WERI-Rb-1 (cell line): ENCODE measurements at regions not wholly inside any gene's neighbourhood (a gene's known extent, or its start where the extent isn't known, plus 50 kb on each side); places are given as distances from the start of the nearest gene placed in this dataset.

Experiments used
- DNase-seq: peaks from one replicate; pipeline ENCODE4 v3.0.0-alpha.2; 2020
- H3K27ac ChIP-seq: fragments of 250-450 bp; sonication (Bioruptor Pico); 2 replicates; pipeline ENCODE4 v1.5.1; 2020; ENCODE audit warnings: mild to moderate bottlenecking, moderate library complexity
- H3K27me3 ChIP-seq: fragments of 250-450 bp; sonication (Bioruptor Pico); 2 replicates; pipeline ENCODE4 v1.5.1; 2021; ENCODE audit warnings: mild to moderate bottlenecking, low read depth, moderate library complexity; ENCODE audit not compliant: insufficient read depth, severe bottlenecking
- H3K36me3 ChIP-seq: fragments of 250-450 bp; sonication (Bioruptor Pico); 2 replicates; pipeline ENCODE4 v1.5.1; 2020; ENCODE audit warnings: mild to moderate bottlenecking, moderate library complexity
- H3K4me3 ChIP-seq: 2 replicates; pipeline ENCODE4 v1.5.1; 2011; ENCODE audit warnings: low read depth, mild to moderate bottlenecking, control low read depth, low read length
- H3K9me3 ChIP-seq: fragments of 250-450 bp; sonication (Bioruptor Pico); 2 replicates; pipeline ENCODE4 v1.5.1; 2021; ENCODE audit warnings: mild to moderate bottlenecking, moderate library complexity; ENCODE audit not compliant: severe bottlenecking
- TF ChIP-seq, protein P1 (sequence below): IDR thresholded peaks from 2 replicates; pipeline ENCODE4 v1.5.1; 2011; ENCODE audit warnings: low read depth, mild to moderate bottlenecking, control low read depth, inconsistent platforms, low read length

GRCh38 chr9:90310521-90310876, 332.1 kb downstream of the DIRAS2 start:
- no peaks in the 10 kb centered on the region for H3K27me3 ChIP-seq
- H3K27ac ChIP-seq: no peak overlapping the region
- H3K4me3 ChIP-seq: no peak overlapping the region
- H3K36me3 ChIP-seq: no peaks in the 10 kb centered on the region
- no peak for DNase-seq
- no peaks in the 10 kb centered on the region for H3K9me3 ChIP-seq
- TF ChIP-seq, protein P1, sequence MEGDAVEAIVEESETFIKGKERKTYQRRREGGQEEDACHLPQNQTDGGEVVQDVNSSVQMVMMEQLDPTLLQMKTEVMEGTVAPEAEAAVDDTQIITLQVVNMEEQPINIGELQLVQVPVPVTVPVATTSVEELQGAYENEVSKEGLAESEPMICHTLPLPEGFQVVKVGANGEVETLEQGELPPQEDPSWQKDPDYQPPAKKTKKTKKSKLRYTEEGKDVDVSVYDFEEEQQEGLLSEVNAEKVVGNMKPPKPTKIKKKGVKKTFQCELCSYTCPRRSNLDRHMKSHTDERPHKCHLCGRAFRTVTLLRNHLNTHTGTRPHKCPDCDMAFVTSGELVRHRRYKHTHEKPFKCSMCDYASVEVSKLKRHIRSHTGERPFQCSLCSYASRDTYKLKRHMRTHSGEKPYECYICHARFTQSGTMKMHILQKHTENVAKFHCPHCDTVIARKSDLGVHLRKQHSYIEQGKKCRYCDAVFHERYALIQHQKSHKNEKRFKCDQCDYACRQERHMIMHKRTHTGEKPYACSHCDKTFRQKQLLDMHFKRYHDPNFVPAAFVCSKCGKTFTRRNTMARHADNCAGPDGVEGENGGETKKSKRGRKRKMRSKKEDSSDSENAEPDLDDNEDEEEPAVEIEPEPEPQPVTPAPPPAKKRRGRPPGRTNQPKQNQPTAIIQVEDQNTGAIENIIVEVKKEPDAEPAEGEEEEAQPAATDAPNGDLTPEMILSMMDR: no peak

GRCh38 chr9:90311811-90312210, 330.8 kb downstream of the DIRAS2 start:
- Histone ChIP-seq H3K36me3 (no peaks in the 10 kb centered on the region), H3K4me3 (no peak overlapping the region), H3K27ac (no peak overlapping the region), H3K9me3 (no peaks in the 10 kb centered on the region), H3K27me3 (no peaks in the 10 kb centered on the region)
- no peak for DNase-seq
- TF ChIP-seq, protein P1: no peak

- Histone ChIP-seq H3K36me3 (no peaks in the 10 kb centered on the region), H3K4me3 (no peak overlapping the region), H3K9me3 (no peaks in the 10 kb centered on the region), H3K27ac (no peak overlapping the region), H3K27me3 (no peaks in the 10 kb centered on the region)
- DNase-seq: no peak
- TF ChIP-seq, protein P1: no peak
These were observed 320.3 kb downstream of the DIRAS2 start for GRCh38 chr9:90322296-90322695.

DNA sequence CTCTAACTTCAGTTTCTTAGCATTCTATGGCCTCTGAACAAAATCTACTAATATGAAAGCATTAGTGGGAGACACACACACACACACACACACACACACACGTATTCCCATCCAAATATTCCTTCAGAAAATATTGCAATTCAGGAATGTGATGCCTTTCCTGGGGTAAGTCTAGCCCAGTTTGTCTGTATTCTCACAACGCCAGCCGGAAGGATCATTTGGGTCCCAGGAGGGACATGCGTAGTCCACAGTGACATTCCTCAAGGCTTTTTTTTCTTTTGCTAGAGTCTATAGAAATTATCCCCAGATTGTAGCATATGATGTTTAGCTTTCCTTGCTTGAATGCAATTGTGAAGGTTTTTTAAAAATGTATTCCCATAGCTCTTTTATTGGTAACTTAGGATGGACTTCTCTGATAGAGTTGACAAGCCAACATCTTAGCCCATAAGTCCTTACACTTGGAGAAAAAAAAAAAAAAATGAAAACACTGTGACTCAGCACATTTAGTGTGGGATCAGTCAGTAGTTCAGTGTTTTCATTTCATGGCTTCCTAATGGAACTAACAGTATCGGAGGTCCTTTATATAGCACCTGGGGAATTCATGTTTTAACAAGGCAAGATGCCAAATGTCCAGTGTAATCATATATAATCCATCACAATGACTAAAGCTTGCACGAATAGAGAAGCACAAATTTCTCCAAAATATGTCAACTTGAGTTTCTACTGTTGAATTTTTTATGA, 316.5 kb downstream of the DIRAS2 start:
- Histone ChIP-seq H3K9me3 (no peaks in the 10 kb centered on the region), H3K36me3 (no peaks in the 10 kb centered on the region), H3K27me3 (no peaks in the 10 kb centered on the region), H3K4me3 (no peak overlapping the region), H3K27ac (no peak overlapping the region)
- no peak for DNase-seq
- TF ChIP-seq, protein P1: no peak

DNA sequence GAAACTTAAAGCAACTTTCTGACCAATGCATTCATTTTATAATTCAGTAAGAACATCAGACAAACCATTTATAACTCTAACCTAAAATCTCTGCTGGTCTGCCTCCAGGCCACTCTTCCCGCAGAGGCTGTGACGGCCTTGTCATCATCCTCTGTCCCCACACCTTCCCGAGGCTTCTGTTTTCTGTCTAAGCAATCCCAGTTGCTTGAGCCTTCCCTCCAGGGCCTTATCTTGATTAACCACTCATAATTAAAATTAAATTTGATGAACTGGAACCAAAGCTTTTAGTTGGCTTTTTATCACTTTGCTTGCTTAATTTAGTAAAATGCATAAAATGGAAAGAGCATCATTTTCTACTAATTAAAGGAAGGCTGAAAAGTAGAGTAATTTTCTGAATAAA, 312.4 kb downstream of the DIRAS2 start:
- no peak for DNase-seq
- Histone ChIP-seq H3K9me3 (no peaks in the 10 kb centered on the region), H3K27me3 (no peaks in the 10 kb centered on the region), H3K36me3 (no peaks in the 10 kb centered on the region), H3K27ac (no peak overlapping the region), H3K4me3 (no peak overlapping the region)
- TF ChIP-seq, protein P1: no peak
